ENCODE measurements at regions not wholly inside any gene's neighbourhood (a gene's known extent, or its start where the extent isn't known, plus 50 kb on each side); places are given as distances from the start of the nearest gene placed in this dataset.

GRCh38 chr7:26535483-26536007, 243.9 kb downstream of the SNX10 start:
- TF ChIP-seq CTCF (IDR thresholded peaks at IDR 0.05; ENCODE audit: low read depth, low read length, missing control alignments) = no peak
- no peak overlapping the region for H3K4me3 ChIP-seq (ENCODE audit: low read depth, low read length)
- no peak for DNase-seq (ENCODE audit: low read depth)

- H3K4me3 ChIP-seq (ENCODE audit: low read depth, low read length) = no peak overlapping the region
- DNase-seq (ENCODE audit: low read depth) = no peak
- TF ChIP-seq CTCF (IDR thresholded peaks at IDR 0.05; ENCODE audit: low read depth, low read length, missing control alignments) = no peak
Measured at GRCh38 chr7:26538216-26538615, 246.6 kb downstream of the SNX10 start.

- no peak overlapping the region for H3K4me3 ChIP-seq (ENCODE audit: low read depth, low read length)
- TF ChIP-seq CTCF (IDR thresholded peaks at IDR 0.05; ENCODE audit: low read depth, low read length, missing control alignments) = no peak
- DNase-seq (ENCODE audit: low read depth) = no peak
Measured at GRCh38 chr7:26538689-26539088, 247.0 kb downstream of the SNX10 start.

- no peak overlapping the region for H3K4me3 ChIP-seq (ENCODE audit: low read depth, low read length)
- DNase-seq (ENCODE audit: low read depth) = no peak
- TF ChIP-seq CTCF (IDR thresholded peaks at IDR 0.05; ENCODE audit: low read depth, low read length, missing control alignments) = no peak
Measured at GRCh38 chr7:26543340-26543739, 251.7 kb downstream of the SNX10 start.

GRCh38 chr7:26543951-26544350, 252.3 kb downstream of the SNX10 start:
- DNase-seq (ENCODE audit: low read depth) = no peak
- TF ChIP-seq CTCF (IDR thresholded peaks at IDR 0.05; ENCODE audit: low read depth, low read length, missing control alignments) = no peak
- H3K4me3 ChIP-seq (ENCODE audit: low read depth, low read length) = no peak overlapping the region

- TF ChIP-seq CTCF (IDR thresholded peaks at IDR 0.05; ENCODE audit: low read depth, low read length, missing control alignments) = no peak
- DNase-seq (ENCODE audit: low read depth) = no peak
- H3K4me3 ChIP-seq (ENCODE audit: low read depth, low read length) = no peak overlapping the region
Measured at GRCh38 chr7:26546508-26547053, 254.9 kb downstream of the SNX10 start.

- TF ChIP-seq CTCF (IDR thresholded peaks at IDR 0.05; ENCODE audit: low read depth, low read length, missing control alignments) = no peak
Measured at GRCh38 chr7:26547156-26547555, 255.5 kb downstream of the SNX10 start.

More at GRCh38 chr7:26547156-26547555, 255.5 kb downstream of the SNX10 start:
- DNase-seq (ENCODE audit: low read depth) = no peak
- no peak overlapping the region for H3K4me3 ChIP-seq (ENCODE audit: low read depth, low read length)
